Peyer's patch (tissue), 4 donors: ENCODE measurements at regions not wholly inside any gene's neighbourhood (a gene's known extent, or its start where the extent isn't known, plus 50 kb on each side); places are given as distances from the start of the nearest gene placed in this dataset.
"Not testable (repeated sequence)": the region's sequence is repeated elsewhere in the genome, so short reads cannot be mapped to it uniquely, and the experiment has no call there.

Source experiments
- CTCF ChIP-seq, 6 experiments: fragments of 450-650 bp in 4 of 6; fragments of 200-600 bp in 2 of 6; sonication (generic) in 1 of 6; IDR thresholded peaks; one replicate each; pipeline ENCODE4 v1.5.1; 2017 to 2019; ENCODE audit warnings: antibody characterized with exemption in 6 of 6, mild to moderate bottlenecking in 3 of 6, moderate library complexity in 1 of 6
- POLR2A ChIP-seq, 2 donors: fragments of 450-650 bp; IDR thresholded peaks; one replicate each; pipeline ENCODE4 v1.5.1; 2017; ENCODE audit warnings: antibody characterized with exemption in 2 of 2, mild to moderate bottlenecking in 2 of 2, moderate library complexity in 2 of 2

GRCh38 chr13:90945146-90945545, 402.3 kb upstream of the MIR17HG start:
- TF ChIP-seq CTCF, POLR2A (IDR thresholded peaks at IDR 0.05): not testable (repeated sequence)
